ENCODE measurements at regions not wholly inside any gene's neighbourhood (a gene's known extent, or its start where the extent isn't known, plus 50 kb on each side); places are given as distances from the start of the nearest gene placed in this dataset.
"Not testable (repeated sequence)": the region's sequence is repeated elsewhere in the genome, so short reads cannot be mapped to it uniquely, and the experiment has no call there.

- DNase-seq, result no peak
Observed at GRCh38 chr3:135646873-135647272, 318.7 kb upstream of the PPP2R3A start.

DNA sequence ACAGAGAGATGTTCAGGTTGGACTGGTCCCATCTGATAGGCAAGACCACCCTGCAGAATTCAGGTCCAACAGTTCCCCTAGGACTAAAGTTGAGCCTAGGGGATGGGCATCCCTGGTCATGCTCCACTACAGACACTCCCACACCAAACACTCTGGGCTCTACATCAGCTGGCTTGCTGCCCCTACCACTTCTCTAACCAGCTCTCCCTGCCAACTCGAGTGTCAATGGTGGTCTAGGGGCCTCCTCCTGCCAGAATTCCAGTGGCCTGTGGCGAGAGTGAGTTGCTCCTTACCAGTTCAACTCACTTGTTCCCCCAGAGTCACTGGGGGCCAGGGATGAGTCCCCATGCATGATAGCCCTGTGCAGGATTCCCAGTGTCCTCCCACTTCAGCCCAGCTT, 316.2 kb upstream of the PPP2R3A start:
- DNase-seq, result no peak

- no peak for DNase-seq
Observed at GRCh38 chr3:135650309-135650708, 315.2 kb upstream of the PPP2R3A start.

DNA sequence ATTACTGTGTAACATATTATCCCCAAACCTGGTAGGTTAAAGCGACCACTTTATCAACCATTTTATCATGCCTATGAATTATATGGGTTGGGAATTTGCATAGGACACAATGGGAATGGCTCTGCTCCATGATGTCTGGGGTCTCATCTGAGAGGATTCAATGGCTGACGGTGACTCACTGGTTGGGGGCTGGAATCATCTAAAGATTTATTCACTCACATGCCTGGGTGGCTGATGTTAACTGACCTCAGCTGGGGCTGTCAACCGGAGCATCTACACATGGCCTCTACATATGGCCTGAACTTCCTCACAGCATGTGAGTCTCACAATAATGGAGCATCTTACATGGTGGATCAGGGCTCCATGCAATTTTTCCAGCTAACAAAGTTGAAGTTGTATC, 313.1 kb upstream of the PPP2R3A start:
- DNase-seq, result no peak

GRCh38 chr3:135655328-135655727, 310.2 kb upstream of the PPP2R3A start:
- no peak for DNase-seq

GRCh38 chr3:135658451-135658850, 307.1 kb upstream of the PPP2R3A start:
- DNase-seq, result not testable (repeated sequence)

DNA sequence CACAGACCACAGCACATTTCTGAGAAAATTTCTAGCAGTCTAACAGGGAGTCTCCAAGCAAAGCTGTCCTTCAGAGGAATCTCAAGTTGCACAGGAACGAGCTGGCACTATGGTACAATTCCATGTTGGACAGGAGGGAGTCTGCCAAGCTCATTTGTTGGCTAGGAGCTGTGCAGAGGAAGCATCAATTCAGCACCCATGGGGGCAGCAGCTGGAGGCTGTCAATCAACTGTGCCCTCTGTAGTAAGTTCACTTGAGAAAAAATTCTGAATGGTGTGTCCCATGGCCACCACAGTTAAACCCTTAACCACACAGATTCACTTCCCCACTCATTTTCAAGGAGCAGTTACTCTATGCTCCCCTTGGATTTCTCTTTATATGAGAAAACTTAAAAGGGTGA, 298.5 kb upstream of the PPP2R3A start:
- DNase-seq, result no peak

- no peak for DNase-seq
Observed at GRCh38 chr3:135674508-135674907, 291.0 kb upstream of the PPP2R3A start.

GRCh38 chr3:135678386-135678785, 287.1 kb upstream of the PPP2R3A start:
- DNase-seq, result no peak

- no peak for DNase-seq
Observed at GRCh38 chr3:135688003-135688402, 277.5 kb upstream of the PPP2R3A start.

- no peak for DNase-seq
Observed at GRCh38 chr3:135690664-135691063, 274.9 kb upstream of the PPP2R3A start.

- no peak for DNase-seq
Observed at GRCh38 chr3:135691240-135691639, 274.3 kb upstream of the PPP2R3A start.

GRCh38 chr3:135694142-135694541, 271.4 kb upstream of the PPP2R3A start:
- no peak for DNase-seq

GRCh38 chr3:135699741-135700140, 265.8 kb upstream of the PPP2R3A start:
- no peak for DNase-seq

GRCh38 chr3:135706758-135707375, 258.7 kb upstream of the PPP2R3A start:
- no peak for DNase-seq

DNA sequence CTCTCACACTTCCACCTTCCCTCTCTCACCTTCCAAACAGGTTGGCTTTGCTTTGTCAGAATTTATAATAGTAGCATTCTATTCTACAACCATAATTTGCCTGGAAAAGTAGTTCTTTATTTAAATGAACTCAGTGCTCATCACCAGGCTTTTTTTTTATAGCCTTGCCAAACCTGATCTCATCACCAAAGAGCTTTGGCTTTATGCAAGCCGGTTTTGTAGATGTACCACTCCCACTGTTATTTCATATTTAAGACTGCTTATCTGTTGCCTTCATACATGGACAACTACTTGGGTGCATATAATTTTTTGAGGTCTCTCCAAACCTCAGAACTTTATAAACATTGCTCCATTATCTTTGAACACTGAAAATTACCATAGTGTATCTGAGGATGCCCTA, 246.1 kb upstream of the PPP2R3A start:
- DNase-seq, result no peak

- DNase-seq, result no peak
Observed at GRCh38 chr3:135728007-135728721, 237.4 kb upstream of the PPP2R3A start.

DNA sequence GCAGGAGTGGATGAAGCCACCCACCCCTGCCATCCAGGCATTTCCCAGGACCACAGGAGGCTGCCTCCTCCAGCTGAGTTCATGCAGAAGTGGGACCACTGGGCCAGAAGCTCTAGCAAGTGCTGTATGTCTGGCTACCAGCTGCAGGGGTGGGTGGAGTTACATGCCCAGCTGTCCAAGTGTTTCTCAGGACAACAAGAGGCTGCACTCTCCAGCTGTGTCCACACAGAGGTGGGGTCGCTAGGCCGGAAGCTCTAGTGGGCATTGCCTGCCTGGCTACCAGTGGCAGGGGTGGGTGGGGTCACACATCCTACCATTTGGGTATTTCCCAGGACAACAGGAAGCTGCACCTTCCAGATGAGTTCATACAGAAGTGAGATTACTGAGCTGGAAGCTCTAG, 234.0 kb upstream of the PPP2R3A start:
- DNase-seq, result no peak

GRCh38 chr3:135736740-135737139, 228.8 kb upstream of the PPP2R3A start:
- DNase-seq, result no peak

GRCh38 chr3:135739779-135740178, 225.7 kb upstream of the PPP2R3A start:
- DNase-seq, result no peak

DNA sequence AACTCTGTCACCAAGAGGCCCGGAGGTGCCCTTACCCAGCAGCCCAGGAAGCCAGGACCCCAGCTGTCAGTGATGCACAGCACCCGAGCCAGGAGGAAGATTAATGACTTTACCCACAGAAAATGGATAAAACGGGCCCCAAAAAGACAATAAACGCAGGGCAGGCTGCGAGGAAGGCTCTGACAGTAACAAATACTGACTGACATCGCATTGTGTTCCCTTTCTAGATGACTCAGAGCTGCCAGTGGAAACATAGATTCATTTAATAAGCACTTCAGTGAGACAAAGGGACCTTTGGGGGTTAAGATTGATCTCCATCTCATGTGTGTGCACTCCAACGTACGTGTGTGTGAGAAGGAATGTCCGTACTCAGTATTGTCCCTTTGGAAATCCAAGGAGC, 225.3 kb upstream of the PPP2R3A start:
- no peak for DNase-seq

DNA sequence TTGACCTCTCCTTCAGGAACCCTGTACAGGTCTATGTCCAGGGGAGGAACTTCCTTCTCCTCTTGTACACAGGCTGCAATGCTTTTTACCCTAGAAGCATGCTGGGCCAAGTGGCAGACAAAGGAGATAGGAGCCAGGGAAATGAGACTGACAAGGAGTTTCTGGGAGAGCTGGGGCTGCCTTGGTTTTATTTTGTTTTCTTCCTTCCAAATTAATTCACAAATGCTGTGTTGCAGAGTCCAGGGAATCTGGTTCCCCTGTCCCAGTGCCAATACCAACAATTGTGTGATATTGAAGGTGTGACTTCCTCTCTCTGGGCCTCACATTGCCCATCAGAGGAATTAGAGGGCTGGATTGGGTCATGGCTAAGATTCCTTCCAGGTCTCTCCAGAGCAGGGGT, 224.8 kb upstream of the PPP2R3A start:
- no peak for DNase-seq

- no peak for DNase-seq
Observed at GRCh38 chr3:135751991-135752390, 213.5 kb upstream of the PPP2R3A start.

GRCh38 chr3:135752851-135753250, 212.7 kb upstream of the PPP2R3A start:
- no peak for DNase-seq

GRCh38 chr3:135753506-135753905, 212.0 kb upstream of the PPP2R3A start:
- no peak for DNase-seq
